ENCODE measurements at regions not wholly inside any gene's neighbourhood (a gene's known extent, or its start where the extent isn't known, plus 50 kb on each side); places are given as distances from the start of the nearest gene placed in this dataset.

- peak; percentile 13 for DNase-seq (ENCODE audit: low read depth)
These were observed 590.4 kb upstream of the PLXNA2 start for GRCh38 chr1:208834381-208835096.

- DNase-seq (ENCODE audit: low read depth) = no peak
These were observed 590.9 kb upstream of the PLXNA2 start for GRCh38 chr1:208835097-208835463.

DNA sequence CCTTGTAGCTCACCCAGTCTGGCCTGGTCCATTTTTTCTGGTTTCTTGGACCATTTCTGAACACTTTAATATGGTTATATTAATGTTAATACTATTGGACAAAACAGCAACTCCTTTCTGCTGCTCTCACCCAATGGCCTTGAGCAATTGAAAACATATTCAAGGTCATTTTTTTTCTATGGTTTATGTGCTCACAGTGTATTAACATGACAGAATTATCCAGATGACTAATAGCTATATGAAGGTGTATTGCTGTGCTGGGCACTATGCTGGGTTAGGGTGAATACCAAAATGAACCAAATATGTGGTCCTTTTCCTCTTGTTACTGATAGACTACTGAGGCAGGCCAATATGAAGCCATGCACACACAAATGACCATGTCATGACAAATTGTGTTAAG is 591.6 kb upstream of the PLXNA2 start:
- DNase-seq (ENCODE audit: low read depth) = no peak

GRCh38 chr1:208837242-208837641 is 593.1 kb upstream of the PLXNA2 start:
- no peak for DNase-seq (ENCODE audit: low read depth)

GRCh38 chr1:208841436-208841835 is 597.3 kb upstream of the PLXNA2 start:
- DNase-seq (ENCODE audit: low read depth) = no peak

DNA sequence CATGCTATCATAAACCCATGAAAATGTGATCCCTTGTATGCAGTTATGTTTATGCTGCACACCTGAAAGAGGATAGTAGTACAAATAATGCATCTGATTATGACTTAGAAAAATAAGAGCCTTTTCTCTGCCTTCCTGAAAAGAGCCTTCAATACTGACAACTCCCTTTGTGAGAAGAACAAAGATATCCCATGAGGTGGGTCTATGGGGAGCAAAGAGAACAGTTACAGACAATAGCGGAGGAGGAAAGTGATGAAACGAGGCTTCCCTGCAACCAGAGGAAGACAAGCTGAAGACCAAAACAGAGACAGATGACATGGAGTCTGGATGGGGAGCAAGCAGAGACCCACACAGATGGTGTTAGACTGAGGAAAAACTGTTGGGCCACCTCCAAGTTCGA is 598.3 kb upstream of the PLXNA2 start:
- no peak for DNase-seq (ENCODE audit: low read depth)

GRCh38 chr1:208844158-208844557 is 600.0 kb upstream of the PLXNA2 start:
- no peak for DNase-seq (ENCODE audit: low read depth)

- no peak for DNase-seq (ENCODE audit: low read depth)
These were observed 604.7 kb upstream of the PLXNA2 start for GRCh38 chr1:208848854-208849253.

DNA sequence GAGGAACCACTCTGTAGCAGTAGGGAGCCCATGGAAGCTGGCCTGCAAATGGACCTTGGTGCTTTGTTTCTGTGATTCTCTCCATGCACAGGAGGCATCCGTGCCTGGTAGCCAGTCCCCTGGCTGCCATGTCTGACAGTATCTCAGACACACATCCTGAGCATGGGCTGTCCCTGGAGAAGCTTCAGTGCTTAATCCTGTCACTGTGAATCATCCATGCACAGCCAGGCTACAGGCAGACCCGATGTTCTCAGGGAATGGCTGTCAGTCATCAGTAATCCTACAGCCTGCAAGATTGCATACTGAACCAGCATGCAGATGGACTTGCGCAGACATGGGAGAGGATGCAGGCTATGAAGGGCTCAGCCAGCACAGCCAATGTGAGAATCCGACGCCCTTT is 606.3 kb upstream of the PLXNA2 start:
- DNase-seq (ENCODE audit: low read depth) = no peak

- peak; percentile 12 for DNase-seq (ENCODE audit: low read depth)
These were observed 607.2 kb upstream of the PLXNA2 start for GRCh38 chr1:208851366-208851765.

- DNase-seq (ENCODE audit: low read depth) = no peak
These were observed 608.7 kb upstream of the PLXNA2 start for GRCh38 chr1:208852911-208853310.

DNA sequence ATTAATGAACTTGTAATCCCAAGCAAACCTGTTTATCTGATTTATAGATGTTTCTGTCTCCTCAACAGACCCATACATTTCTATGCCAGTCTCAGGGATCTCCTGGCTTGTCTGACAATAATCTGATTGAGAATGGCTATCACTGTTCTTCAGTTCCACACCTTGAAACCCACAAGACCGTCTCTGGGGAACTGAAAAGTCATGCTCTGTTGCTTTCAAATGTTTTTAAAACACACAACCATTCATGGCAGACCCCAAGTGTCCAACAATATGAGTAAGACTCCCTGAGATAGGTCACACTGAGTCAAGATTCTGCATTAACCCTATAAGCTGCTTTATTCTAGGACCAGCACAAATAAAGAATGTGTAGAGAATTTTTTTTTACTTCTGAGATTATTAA is 611.2 kb upstream of the PLXNA2 start:
- DNase-seq (ENCODE audit: low read depth) = no peak

DNA sequence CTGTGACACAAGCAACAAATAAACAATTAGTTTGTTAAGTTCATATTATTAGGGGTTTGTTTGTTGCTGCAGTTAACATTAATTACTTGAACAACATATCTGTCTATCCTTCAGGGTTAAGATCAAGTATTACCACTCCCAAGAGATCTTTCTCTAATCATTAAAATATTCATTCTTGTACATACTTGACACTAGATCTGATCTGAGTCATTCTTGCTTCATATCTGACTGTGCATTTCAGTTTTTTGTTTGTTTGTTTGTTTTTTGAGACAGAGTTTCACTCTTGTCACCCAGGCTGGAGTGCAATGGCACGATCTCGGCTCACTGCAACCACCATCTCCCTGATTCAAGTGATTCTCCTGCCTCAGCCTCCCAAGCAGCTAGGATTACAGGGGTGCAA is 613.3 kb upstream of the PLXNA2 start:
- no peak for DNase-seq (ENCODE audit: low read depth)

GRCh38 chr1:208858738-208859137 is 614.6 kb upstream of the PLXNA2 start:
- no peak for DNase-seq (ENCODE audit: low read depth)

DNA sequence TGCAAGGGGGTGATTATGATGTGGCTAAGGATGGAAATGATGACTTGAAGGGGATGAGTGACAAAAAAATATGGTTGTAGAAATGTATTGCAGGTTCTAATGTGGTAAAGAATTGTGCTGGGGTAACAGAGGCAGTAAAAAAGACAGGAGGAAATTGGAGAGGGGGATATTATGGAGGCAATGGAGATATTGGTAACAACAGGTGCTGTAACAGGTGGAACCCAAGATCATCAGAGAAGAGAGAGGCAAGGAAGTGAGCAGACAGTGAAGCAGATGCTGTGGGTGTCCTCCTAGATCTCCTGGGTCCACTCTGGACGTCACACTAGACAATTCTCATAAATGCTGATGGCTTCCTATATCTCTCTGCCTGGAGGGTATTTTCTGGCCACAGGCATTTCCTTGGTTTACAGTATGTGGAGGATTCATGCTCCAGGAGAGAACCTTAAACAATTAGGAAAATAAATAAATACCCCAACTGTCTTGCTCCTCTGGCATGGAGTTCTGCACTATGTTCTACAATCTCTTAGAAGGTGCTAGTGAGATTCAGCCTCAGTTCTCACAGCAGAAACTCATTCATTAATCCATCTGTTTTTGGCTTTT is 620.3 kb upstream of the PLXNA2 start:
- DNase-seq (ENCODE audit: low read depth) = no peak

DNA sequence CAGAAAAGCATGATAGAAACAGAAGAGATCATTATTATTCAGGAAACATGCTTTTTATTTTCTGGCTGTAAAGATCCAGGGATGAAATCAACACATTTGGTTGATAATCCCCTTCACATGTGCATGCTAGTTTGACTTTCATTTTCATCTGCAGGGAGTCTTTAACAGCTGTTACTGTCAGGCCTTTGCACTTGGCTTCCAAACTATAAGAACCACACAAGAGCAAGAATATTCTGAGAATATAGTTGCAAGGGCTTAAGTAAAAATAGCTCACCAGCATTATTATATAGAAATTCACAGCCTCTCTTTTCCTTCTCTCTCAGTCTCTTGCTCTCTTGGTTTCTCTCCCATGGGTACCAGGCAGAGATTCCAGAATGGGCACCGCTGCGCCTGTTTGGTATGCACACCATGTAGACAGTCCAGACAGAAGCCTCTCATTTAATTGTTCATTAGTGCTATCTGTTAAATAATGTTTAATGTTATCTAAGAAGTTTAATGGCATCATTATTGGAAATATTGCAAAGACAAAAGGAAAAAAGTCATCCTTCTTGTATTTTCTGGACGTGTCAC is 622.3 kb upstream of the PLXNA2 start:
- peak; percentile 31 for DNase-seq (ENCODE audit: low read depth)

- DNase-seq (ENCODE audit: low read depth) = no peak
These were observed 624.4 kb upstream of the PLXNA2 start for GRCh38 chr1:208868554-208868953.

DNA sequence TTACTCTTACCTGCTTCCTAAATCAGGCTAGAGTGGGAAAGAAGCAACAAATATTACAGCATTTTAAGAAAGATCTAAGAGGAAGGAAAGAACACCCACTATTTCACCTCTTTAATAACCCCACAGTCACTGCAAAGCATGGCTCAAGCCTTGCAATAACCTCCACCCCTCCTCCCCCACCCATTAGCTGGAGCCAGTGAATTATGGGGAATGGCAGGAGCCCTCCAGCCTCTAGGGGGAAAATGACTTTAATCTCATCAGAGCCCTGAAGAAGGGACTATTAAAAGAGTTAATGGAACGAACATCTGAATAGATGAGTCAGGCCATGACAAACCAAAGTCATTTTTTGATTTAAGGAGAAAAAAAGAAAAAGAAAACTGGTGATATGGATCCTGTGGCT is 630.7 kb upstream of the PLXNA2 start:
- no peak for DNase-seq (ENCODE audit: low read depth)

DNA sequence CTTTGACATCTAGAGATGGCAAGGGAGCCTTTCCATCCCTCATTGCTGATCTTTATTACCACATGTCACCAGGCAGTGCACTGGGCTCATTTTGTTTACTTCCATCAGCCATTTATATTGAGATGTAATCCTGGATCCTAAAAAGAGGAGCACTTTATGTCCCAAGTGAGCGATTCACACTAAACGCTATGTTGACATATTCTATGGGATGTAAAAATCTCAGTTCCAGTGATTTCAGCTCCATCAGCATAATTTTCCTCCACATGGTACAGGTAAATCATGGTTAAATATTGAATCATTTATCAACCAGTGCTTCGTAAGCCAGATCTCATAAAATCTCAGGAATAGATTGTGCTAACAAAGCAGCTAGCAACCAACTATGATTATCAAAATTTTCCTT is 634.8 kb upstream of the PLXNA2 start:
- no peak for DNase-seq (ENCODE audit: low read depth)

DNA sequence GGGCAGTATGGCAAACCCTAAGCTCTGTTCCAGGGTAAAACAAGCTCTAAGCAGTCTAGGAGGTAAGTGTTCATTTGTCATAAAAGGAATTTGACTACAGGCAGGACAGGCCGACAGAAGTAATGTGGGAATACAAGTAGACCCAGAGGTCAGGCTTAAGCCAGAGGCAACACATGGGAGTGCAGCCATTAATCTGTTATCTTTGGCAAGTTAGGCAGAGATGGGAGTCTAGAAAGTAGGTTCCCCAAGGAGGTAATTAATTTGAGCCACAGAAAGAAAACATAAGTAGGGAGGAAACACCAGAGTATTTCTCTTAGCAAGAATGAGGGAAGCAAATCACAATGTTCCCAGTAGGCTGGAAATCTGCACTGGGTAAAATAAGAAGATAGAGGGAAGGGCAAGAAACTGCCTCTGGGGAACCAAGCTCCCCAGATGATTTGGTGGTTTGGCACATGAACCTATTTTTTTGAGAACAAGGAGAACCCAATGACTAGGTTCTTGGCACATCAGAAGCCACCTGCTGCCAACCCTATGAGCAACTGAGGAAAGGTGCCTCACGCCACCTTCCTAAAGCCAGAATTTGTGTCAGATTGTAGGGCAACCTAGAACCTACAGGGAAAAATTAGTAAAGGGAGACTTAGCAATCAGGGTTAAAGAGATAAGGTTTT is 636.4 kb upstream of the PLXNA2 start:
- no peak for DNase-seq (ENCODE audit: low read depth)

DNA sequence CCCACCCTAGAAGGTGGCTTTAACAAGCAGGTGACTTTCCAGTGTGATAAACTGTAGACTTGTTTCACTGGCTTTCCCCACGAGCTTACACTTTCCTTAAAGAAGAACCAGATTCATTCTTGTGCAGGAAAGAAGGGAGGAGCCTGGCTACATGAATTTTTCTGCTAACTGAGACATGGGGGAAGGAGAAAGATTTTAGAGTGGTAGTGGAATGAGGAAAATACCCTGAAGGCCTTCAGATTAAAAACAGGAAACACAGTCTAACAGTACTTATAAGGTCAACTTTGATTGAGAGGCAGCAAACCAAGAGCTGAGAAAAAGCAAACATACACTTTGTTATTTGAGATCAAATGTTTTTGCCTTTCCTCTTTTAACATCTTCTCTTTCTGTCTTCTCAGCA is 640.9 kb upstream of the PLXNA2 start:
- no peak for DNase-seq (ENCODE audit: low read depth)

- no peak for DNase-seq (ENCODE audit: low read depth)
These were observed 641.5 kb upstream of the PLXNA2 start for GRCh38 chr1:208885650-208886049.

DNA sequence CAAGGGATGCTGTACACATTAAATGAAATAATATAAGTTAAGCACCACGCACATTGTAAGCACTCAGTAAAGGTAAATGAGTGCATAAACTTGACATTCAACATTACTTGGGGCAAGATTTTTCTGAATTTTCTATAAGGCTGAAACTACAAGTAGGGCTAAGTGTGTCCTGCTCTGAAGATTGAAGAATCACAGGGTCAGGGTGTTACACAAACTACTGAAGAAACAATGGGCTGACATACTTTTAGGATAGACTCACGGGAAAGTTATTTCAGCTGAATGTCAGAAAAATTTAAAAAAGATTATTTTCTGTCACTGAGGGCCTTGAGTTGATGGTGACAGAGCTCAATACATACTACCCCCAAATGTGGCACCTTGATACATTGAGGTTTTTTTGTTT is 644.2 kb upstream of the PLXNA2 start:
- no peak for DNase-seq (ENCODE audit: low read depth)

Measured in myocyte (in vitro differentiated cells).